DMS79 treated with DMSO at 0.1 percent for 48 hours (cell line): ENCODE measurements at regions not wholly inside any gene's neighbourhood (a gene's known extent, or its start where the extent isn't known, plus 50 kb on each side); places are given as distances from the start of the nearest gene placed in this dataset.

ENCODE experiments used
- DNase-seq: peaks from one replicate; lab custom pipeline; 2025; lab: John Stamatoyannopoulos, UW

GRCh38 chr21:25005388-25005787 is 601.9 kb downstream of the MRPL39 start:
- DNase-seq: no peak

GRCh38 chr21:25002676-25003075 is 604.6 kb downstream of the MRPL39 start:
- DNase-seq: no peak

GRCh38 chr21:24995216-24995615 is 612.1 kb downstream of the MRPL39 start:
- DNase-seq: no peak

- no peak for DNase-seq
These were observed 612.6 kb downstream of the MRPL39 start for GRCh38 chr21:24994717-24995116.

- no peak for DNase-seq
These were observed 617.8 kb downstream of the MRPL39 start for GRCh38 chr21:24989516-24989915.

- no peak for DNase-seq
These were observed 618.3 kb downstream of the MRPL39 start for GRCh38 chr21:24988941-24989340.

GRCh38 chr21:24976238-24976637 is 631.0 kb downstream of the MRPL39 start:
- DNase-seq: no peak

- no peak for DNase-seq
These were observed 638.2 kb downstream of the MRPL39 start for GRCh38 chr21:24969068-24969467.

- DNase-seq: no peak
These were observed 651.9 kb downstream of the MRPL39 start for GRCh38 chr21:24955275-24955961.

GRCh38 chr21:24948186-24948585 is 659.1 kb downstream of the MRPL39 start:
- DNase-seq: no peak

- no peak for DNase-seq
These were observed 661.4 kb downstream of the MRPL39 start for GRCh38 chr21:24945910-24946309.

- DNase-seq: no peak
These were observed 665.7 kb downstream of the MRPL39 start for GRCh38 chr21:24941316-24942185.

GRCh38 chr21:24939291-24939690 is 668.0 kb downstream of the MRPL39 start:
- DNase-seq: no peak

GRCh38 chr21:24938573-24938972 is 668.7 kb downstream of the MRPL39 start:
- DNase-seq: no peak

GRCh38 chr21:24935991-24936390 is 671.3 kb downstream of the MRPL39 start:
- no peak for DNase-seq

- DNase-seq: no peak
These were observed 696.7 kb downstream of the MRPL39 start for GRCh38 chr21:24910591-24910990.

GRCh38 chr21:24903994-24904635 is 703.2 kb downstream of the MRPL39 start:
- no peak for DNase-seq

GRCh38 chr21:24899138-24899537 is 708.1 kb downstream of the MRPL39 start:
- no peak for DNase-seq

GRCh38 chr21:24897883-24898282 is 709.4 kb downstream of the MRPL39 start:
- no peak for DNase-seq

GRCh38 chr21:24896735-24897124 is 710.6 kb downstream of the MRPL39 start:
- no peak for DNase-seq

GRCh38 chr21:24895885-24896734 is 711.2 kb downstream of the MRPL39 start:
- no peak for DNase-seq

- DNase-seq: no peak
These were observed 713.0 kb downstream of the MRPL39 start for GRCh38 chr21:24894324-24894723.
